Trophoblast cell (in vitro differentiated cells and primary cell): ENCODE measurements at regions not wholly inside any gene's neighbourhood (a gene's known extent, or its start where the extent isn't known, plus 50 kb on each side); places are given as distances from the start of the nearest gene placed in this dataset.

ENCODE experiments used
- DNase-seq, 2 donors: peaks; one replicate each; pipeline ENCODE4 v3.0.0-alpha.2; 2016
- H2AFZ ChIP-seq: 2 replicates; pipeline ENCODE4 v1.6.1; 2013; ENCODE audit warnings: low read length, moderate library complexity, mild to moderate bottlenecking; ENCODE audit not compliant: insufficient read depth, poor library complexity
- H2AK5ac ChIP-seq: 2 replicates; pipeline ENCODE4 v1.6.1; 2013; ENCODE audit warnings: mild to moderate bottlenecking, low read length
- H2BK120ac ChIP-seq: 2 replicates; pipeline ENCODE4 v1.6.1; 2013; ENCODE audit warnings: low read length, mild to moderate bottlenecking, moderate library complexity; ENCODE audit not compliant: insufficient read depth, poor library complexity
- H2BK12ac ChIP-seq: 2 replicates; pipeline ENCODE4 v1.6.1; 2013; ENCODE audit warnings: mild to moderate bottlenecking, low read length, moderate library complexity
- H2BK5ac ChIP-seq: 2 replicates; pipeline ENCODE4 v1.6.1; 2013; ENCODE audit warnings: low read length, low read depth, moderate library complexity, mild to moderate bottlenecking; ENCODE audit not compliant: poor library complexity
- H3K14ac ChIP-seq: 2 replicates; pipeline ENCODE4 v1.6.1; 2013; ENCODE audit warnings: mild to moderate bottlenecking, low read length
- H3K18ac ChIP-seq: 2 replicates; pipeline ENCODE4 v1.6.1; 2013; ENCODE audit warnings: mild to moderate bottlenecking, low read length
- H3K23ac ChIP-seq: 2 replicates; pipeline ENCODE4 v1.6.1; 2013; ENCODE audit warnings: low read length
- H3K27ac ChIP-seq: 2 replicates; pipeline ENCODE4 v1.5.1; 2013; ENCODE audit warnings: low read depth, mild to moderate bottlenecking, inconsistent platforms, low read length, moderate library complexity
- H3K27me3 ChIP-seq: 2 replicates; pipeline ENCODE4 v1.6.1; 2013; ENCODE audit warnings: inconsistent platforms, mild to moderate bottlenecking, low read length, moderate library complexity; ENCODE audit not compliant: insufficient read depth
- H3K36me3 ChIP-seq, 2 experiments: 1 replicate in 1 of 2; 2 replicates in 1 of 2; pipeline ENCODE4 v1.6.1; 2013; ENCODE audit warnings: low read length in 2 of 2, mild to moderate bottlenecking in 2 of 2, moderate library complexity in 1 of 2; ENCODE audit not compliant: insufficient read depth in 2 of 2, control insufficient read depth in 1 of 2
- H3K4ac ChIP-seq: 2 replicates; pipeline ENCODE4 v1.6.1; 2013; ENCODE audit warnings: low read depth, mild to moderate bottlenecking, low read length, moderate library complexity
- H3K4me1 ChIP-seq, 2 experiments: 1 replicate in 1 of 2; 2 replicates in 1 of 2; pipeline ENCODE4 v1.6.1; 2013; ENCODE audit warnings: low read length in 2 of 2, mild to moderate bottlenecking in 2 of 2, moderate library complexity in 1 of 2; ENCODE audit not compliant: insufficient read depth in 2 of 2, control insufficient read depth in 1 of 2
- H3K4me2 ChIP-seq: 2 replicates; pipeline ENCODE4 v1.6.1; 2013; ENCODE audit warnings: inconsistent platforms, mild to moderate bottlenecking, low read length, moderate library complexity
- H3K4me3 ChIP-seq: 2 replicates; pipeline ENCODE4 v1.5.1; 2013; ENCODE audit warnings: mild to moderate bottlenecking, low read depth, low read length, inconsistent platforms
- H3K79me1 ChIP-seq: one replicate; pipeline ENCODE4 v1.6.1; 2013; ENCODE audit warnings: low read length
- H3K79me2 ChIP-seq: 2 replicates; pipeline ENCODE4 v1.6.1; 2013; ENCODE audit warnings: low read length, mild to moderate bottlenecking; ENCODE audit not compliant: control insufficient read depth, insufficient read depth, poor library complexity
- H3K9ac ChIP-seq: 2 replicates; pipeline ENCODE4 v1.6.1; 2013; ENCODE audit warnings: mild to moderate bottlenecking, low read length
- H3K9me3 ChIP-seq: 2 replicates; pipeline ENCODE4 v1.6.1; 2013; ENCODE audit warnings: low read depth, mild to moderate bottlenecking, control low read depth, inconsistent platforms, low read length; ENCODE audit not compliant: insufficient read depth
- H4K12ac ChIP-seq: 2 replicates; pipeline ENCODE4 v1.6.1; 2013; ENCODE audit warnings: low read depth, mild to moderate bottlenecking, low read length, moderate library complexity
- H4K8ac ChIP-seq: 2 replicates; pipeline ENCODE4 v1.6.1; 2013; ENCODE audit warnings: low read depth, mild to moderate bottlenecking, low read length, moderate library complexity
- H4K91ac ChIP-seq: one replicate; pipeline ENCODE4 v1.6.1; 2013; ENCODE audit warnings: low read depth, mild to moderate bottlenecking, low read length, moderate library complexity
- WGBS: extraction: QIAGEN DNeasy Blood & Tissue Kit; methylation state at CpG from one replicate; pipeline ENCODE4 v1.1.7; 2013; ENCODE audit warnings: missing lambda C conversion rate; ENCODE audit not compliant: insufficient read length, insufficient coverage; ENCODE audit errors: extremely low coverage; 5-methylcytosine and 5-hydroxymethylcytosine counted together

DNA sequence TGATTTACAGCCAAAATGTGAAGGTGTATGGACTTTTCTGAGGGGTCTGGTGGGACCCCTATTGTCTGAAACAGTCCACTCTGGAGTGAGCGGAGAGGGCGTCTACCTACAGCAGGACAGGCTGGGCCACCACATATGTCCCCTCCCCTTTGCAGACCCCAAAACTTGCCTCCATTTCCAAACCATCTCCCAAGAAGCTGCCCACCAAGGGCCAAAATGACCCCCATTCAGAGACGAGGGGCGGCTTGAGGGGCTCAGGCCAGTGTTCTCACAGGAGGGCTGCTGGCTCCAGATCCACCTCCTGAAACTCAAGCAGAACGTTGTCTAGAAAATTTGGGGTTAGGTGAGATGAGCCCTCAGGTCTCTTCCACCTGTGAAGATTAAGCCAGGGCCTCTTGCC is 161.1 kb upstream of the SALL3 start:
- Histone ChIP-seq H3K14ac (no peak overlapping the region), H2BK120ac (no peak overlapping the region), H3K27me3 (no peaks in the 10 kb centered on the region), H3K23ac (no peak overlapping the region), H3K9ac (no peak overlapping the region), H2AFZ (no peak overlapping the region), H4K8ac (no peak overlapping the region), H3K4me2 (no peak overlapping the region), H3K4me1 (no peaks in the 10 kb centered on the region), H3K27ac (no peak overlapping the region), H3K36me3 (no peaks in the 10 kb centered on the region), H2AK5ac (no peak overlapping the region), H3K18ac (no peak overlapping the region), H3K4ac (no peak overlapping the region), H3K4me3 (no peak overlapping the region), H3K9me3 (no peaks in the 10 kb centered on the region), H4K91ac (no peak overlapping the region), H3K79me1 (no peaks in the 10 kb centered on the region), H2BK12ac (no peak overlapping the region), H4K12ac (no peak overlapping the region), H3K79me2 (no peaks in the 10 kb centered on the region), H2BK5ac (no peak overlapping the region)
- no CpG with 5 or more reads among the region's 5 CpGs for WGBS
- no peak for DNase-seq

GRCh38 chr18:78818961-78819360 is 160.7 kb upstream of the SALL3 start:
- Histone ChIP-seq H3K9ac (no peak overlapping the region), H3K14ac (no peak overlapping the region), H3K18ac (no peak overlapping the region), H3K36me3 (no peaks in the 10 kb centered on the region), H3K27ac (no peak overlapping the region), H4K8ac (no peak overlapping the region), H4K91ac (no peak overlapping the region), H3K27me3 (no peaks in the 10 kb centered on the region), H3K4me2 (no peak overlapping the region), H3K4me3 (no peak overlapping the region), H3K79me2 (no peaks in the 10 kb centered on the region), H3K4ac (no peak overlapping the region), H2AK5ac (no peak overlapping the region), H2AFZ (no peak overlapping the region), H2BK120ac (no peak overlapping the region), H3K9me3 (no peaks in the 10 kb centered on the region), H3K79me1 (no peaks in the 10 kb centered on the region), H3K4me1 (no peaks in the 10 kb centered on the region), H4K12ac (no peak overlapping the region), H2BK5ac (no peak overlapping the region), H3K23ac (no peak overlapping the region), H2BK12ac (no peak overlapping the region)
- no CpG with 5 or more reads among the region's 2 CpGs for WGBS
- DNase-seq, result no peak

DNA sequence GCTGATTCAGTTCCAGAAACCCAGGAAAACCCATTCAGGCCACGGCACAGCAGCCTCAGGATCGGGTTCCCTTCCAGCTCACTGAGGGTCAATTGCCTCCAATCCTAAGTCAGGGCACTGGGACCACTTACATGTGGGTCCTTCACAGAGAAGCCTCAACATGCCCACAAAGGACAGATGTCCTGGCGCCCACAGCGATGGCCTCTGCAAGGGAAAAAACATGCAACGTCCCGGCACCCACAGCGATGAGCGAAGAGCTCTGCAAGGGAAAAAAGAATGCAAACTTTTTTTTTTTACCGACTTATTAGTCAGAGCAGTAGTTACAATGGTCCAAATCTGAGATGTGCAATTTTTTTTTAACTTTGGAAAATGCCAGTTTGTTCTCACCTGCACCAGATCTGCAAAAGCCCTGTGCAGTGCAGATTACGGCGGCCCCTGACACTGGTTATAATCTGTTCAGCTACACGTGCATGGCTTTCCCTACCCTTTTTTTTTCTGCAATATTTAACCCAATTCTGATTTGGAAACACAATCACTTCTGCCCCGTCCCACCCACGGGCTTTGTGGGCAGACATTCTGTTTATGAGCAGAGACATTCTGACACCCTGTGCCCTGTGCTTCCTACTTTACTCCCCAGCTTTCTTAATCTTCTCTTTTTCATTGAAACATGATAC is 159.3 kb upstream of the SALL3 start:
- Histone ChIP-seq H2BK5ac (no peak overlapping the region), H3K9me3 (no peaks in the 10 kb centered on the region), H3K27me3 (no peaks in the 10 kb centered on the region), H2AFZ (no peak overlapping the region), H3K18ac (no peak overlapping the region), H3K23ac (no peak overlapping the region), H3K79me2 (no peaks in the 10 kb centered on the region), H3K14ac (no peak overlapping the region), H2BK12ac (no peak overlapping the region), H2BK120ac (no peak overlapping the region), H3K36me3 (no peaks in the 10 kb centered on the region), H2AK5ac (no peak overlapping the region), H3K4me3 (no peak overlapping the region), H3K4ac (no peak overlapping the region), H3K79me1 (no peaks in the 10 kb centered on the region), H4K91ac (no peak overlapping the region), H4K12ac (no peak overlapping the region), H4K8ac (no peak overlapping the region), H3K27ac (no peak overlapping the region), H3K9ac (no peak overlapping the region), H3K4me2 (no peak overlapping the region), H3K4me1 (no peaks in the 10 kb centered on the region)
- no peak for DNase-seq
- no CpG with 5 or more reads among the region's 14 CpGs for WGBS

GRCh38 chr18:78821396-78821795 is 158.2 kb upstream of the SALL3 start:
- H2AK5ac ChIP-seq, result no peak overlapping the region
- no peaks in the 10 kb centered on the region for H3K9me3 ChIP-seq
- WGBS, result no CpG with 5 or more reads among the region's 9 CpGs
- no peak overlapping the region for H2BK5ac ChIP-seq
- H3K4me2 ChIP-seq, result no peak overlapping the region
- H2AFZ ChIP-seq, result no peak overlapping the region
- no peaks in the 10 kb centered on the region for H3K4me1 ChIP-seq
- H3K36me3 ChIP-seq, result no peaks in the 10 kb centered on the region
- H3K27ac ChIP-seq, result no peak overlapping the region
- DNase-seq, result no peak
- H4K8ac ChIP-seq, result no peak overlapping the region
- no peak overlapping the region for H3K9ac ChIP-seq
- no peak overlapping the region for H2BK12ac ChIP-seq
- H4K12ac ChIP-seq, result no peak overlapping the region
- no peak overlapping the region for H3K18ac ChIP-seq
- no peaks in the 10 kb centered on the region for H3K79me2 ChIP-seq
- no peak overlapping the region for H3K4ac ChIP-seq
- H3K23ac ChIP-seq, result no peak overlapping the region
- H3K27me3 ChIP-seq, result no peaks in the 10 kb centered on the region
- H3K14ac ChIP-seq, result no peak overlapping the region
- no peaks in the 10 kb centered on the region for H3K79me1 ChIP-seq
- H2BK120ac ChIP-seq, result no peak overlapping the region
- no peak overlapping the region for H4K91ac ChIP-seq
- no peak overlapping the region for H3K4me3 ChIP-seq
